Tibial nerve (tissue), 3 donors: ENCODE measurements at regions not wholly inside any gene's neighbourhood (a gene's known extent, or its start where the extent isn't known, plus 50 kb on each side); places are given as distances from the start of the nearest gene placed in this dataset.

ENCODE experiments used
- CTCF ChIP-seq, 5 experiments: fragments of 200-600 bp in 3 of 5; fragments of 450-650 bp in 2 of 5; sonication (generic) in 3 of 5; IDR thresholded peaks; one replicate each; pipeline ENCODE4 v1.5.1; 2016 to 2019; ENCODE audit warnings: antibody characterized with exemption in 5 of 5, mild to moderate bottlenecking in 3 of 5, moderate library complexity in 2 of 5
- POLR2A ChIP-seq, 2 donors: fragments of 450-650 bp; IDR thresholded peaks; one replicate each; pipeline ENCODE4 v1.6.1; 2017; ENCODE audit warnings: antibody characterized with exemption in 2 of 2, mild to moderate bottlenecking in 2 of 2, moderate library complexity in 2 of 2

- no peak for TF ChIP-seq CTCF (IDR thresholded peaks at IDR 0.05)
- TF ChIP-seq POLR2A (IDR thresholded peaks at IDR 0.05), result no peak
These were observed 439.0 kb downstream of the CSNK1G3 start for GRCh38 chr5:123950701-123951581.
